Ishikawa (cell line): ENCODE measurements at regions not wholly inside any gene's neighbourhood (a gene's known extent, or its start where the extent isn't known, plus 50 kb on each side); places are given as distances from the start of the nearest gene placed in this dataset.

Experiments
- CEBPB ChIP-seq: IDR thresholded peaks from 2 replicates; pipeline ENCODE4 v1.6.1; 2012
- EGR1 ChIP-seq: IDR thresholded peaks from 2 replicates; pipeline ENCODE4 v1.6.1; 2012
- EP300 ChIP-seq: IDR thresholded peaks from 2 replicates; pipeline ENCODE4 v1.6.1; 2012; ENCODE audit warnings: borderline replicate concordance
- MAX ChIP-seq: IDR thresholded peaks from 2 replicates; pipeline ENCODE4 v1.6.1; 2012
- RAD21 ChIP-seq: IDR thresholded peaks from 2 replicates; pipeline ENCODE4 v1.6.1; 2012; ENCODE audit warnings: low read depth
- REST ChIP-seq: IDR thresholded peaks from 2 replicates; pipeline ENCODE4 v1.6.1; 2012; ENCODE audit warnings: low read depth, mild to moderate bottlenecking
- TAF1 ChIP-seq: IDR thresholded peaks from 2 replicates; pipeline ENCODE4 v1.6.1; 2012; ENCODE audit warnings: low read depth, mild to moderate bottlenecking
- TEAD4 ChIP-seq: IDR thresholded peaks from 2 replicates; pipeline ENCODE4 v1.6.1; 2012
- YY1 ChIP-seq: IDR thresholded peaks from 2 replicates; pipeline ENCODE4 v1.6.1; 2012; ENCODE audit warnings: low read depth
- ZBTB7A ChIP-seq: IDR thresholded peaks from 2 replicates; pipeline ENCODE4 v1.6.1; 2012; ENCODE audit warnings: low read depth
- TF ChIP-seq, protein P1 (sequence below): IDR thresholded peaks from 2 replicates; pipeline ENCODE4 v1.6.1; 2012

- TF ChIP-seq MAX (no peak), EP300 (no peak), RAD21 (no peak), ZBTB7A (no peak), YY1 (no peak), TAF1 (no peak), REST (no peak), CEBPB (no peak), EGR1 (no peak), TEAD4 (no peak)
- TF ChIP-seq, protein P1, sequence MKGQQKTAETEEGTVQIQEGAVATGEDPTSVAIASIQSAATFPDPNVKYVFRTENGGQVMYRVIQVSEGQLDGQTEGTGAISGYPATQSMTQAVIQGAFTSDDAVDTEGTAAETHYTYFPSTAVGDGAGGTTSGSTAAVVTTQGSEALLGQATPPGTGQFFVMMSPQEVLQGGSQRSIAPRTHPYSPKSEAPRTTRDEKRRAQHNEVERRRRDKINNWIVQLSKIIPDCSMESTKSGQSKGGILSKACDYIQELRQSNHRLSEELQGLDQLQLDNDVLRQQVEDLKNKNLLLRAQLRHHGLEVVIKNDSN, result no peak
Observed at GRCh38 chr11:112874980-112875379, 86.2 kb upstream of the NCAM1 start.
